ENCODE measurements at regions not wholly inside any gene's neighbourhood (a gene's known extent, or its start where the extent isn't known, plus 50 kb on each side); places are given as distances from the start of the nearest gene placed in this dataset.

DNA sequence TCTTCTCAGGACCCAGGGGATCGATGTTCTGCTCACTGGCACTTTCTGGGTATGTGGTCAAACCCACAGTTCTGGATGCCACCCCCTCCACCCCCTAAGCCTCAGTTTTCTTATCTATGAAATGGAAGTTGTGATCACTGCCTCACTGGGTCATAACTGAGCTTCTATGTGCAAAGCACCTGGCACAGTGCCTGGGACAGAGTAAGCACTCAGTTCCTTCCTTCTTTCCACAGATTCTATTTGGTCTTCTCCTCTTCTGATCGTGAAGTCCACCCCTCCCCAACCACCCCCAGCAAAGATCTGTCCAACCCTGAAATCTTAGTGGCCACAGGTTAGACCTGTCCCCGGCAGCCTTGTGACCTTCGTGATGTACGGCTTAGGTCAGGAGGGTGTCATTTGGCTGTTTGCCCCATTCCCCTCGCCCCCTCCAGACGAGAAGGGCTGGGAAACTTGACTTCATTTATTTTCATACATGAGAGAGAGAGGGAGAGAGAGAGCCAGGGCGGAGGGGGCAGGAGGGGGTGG lies 181.4 kb downstream of the FGF18 start:
- Histone ChIP-seq H3K18ac (ENCODE audit: low read depth in 1 of 2, low read length in 2 of 2) (no peak overlapping the region), H2AFZ (ENCODE audit: low read depth, low read length) (no peak overlapping the region), H3K4me1 (ENCODE audit: control insufficient read depth, insufficient read depth, low read depth, low read length) (no peaks in the 10 kb centered on the region), H3K4ac (ENCODE audit: low read depth in 1 of 2, low read length in 2 of 2) (no peak overlapping the region), H3K27me3 (ENCODE audit: control insufficient read depth in 1 of 2, insufficient read depth in 1 of 2, low read length in 2 of 2) (peaks cover 20 to 30% of the 10 kb centered on the region in 2 experiments), H3K27ac (ENCODE audit: low read length, poor library complexity, severe bottlenecking) (no peak overlapping the region), H2BK15ac (ENCODE audit: low read depth, poor library complexity, severe bottlenecking) (no peak overlapping the region), H3K4me3 (ENCODE audit: insufficient read depth in 1 of 2, low read depth in 1 of 2, low read length in 2 of 2) (no peak overlapping the region), H2AK5ac (ENCODE audit: low read length, severe bottlenecking) (no peak overlapping the region), H4K91ac (ENCODE audit: low read length) (no peak overlapping the region), H3K36me3 (ENCODE audit: control insufficient read depth in 1 of 2, insufficient read depth in 2 of 2, low read depth in 1 of 2, low read length in 2 of 2) (no peaks in the 10 kb centered on the region), H4K8ac (ENCODE audit: low read length) (no peak overlapping the region), H3K14ac (ENCODE audit: low read length in 2 of 2) (no peak overlapping the region), H3K9ac (ENCODE audit: low read length) (no peak overlapping the region), H3K4me2 (ENCODE audit: low read length, poor library complexity, severe bottlenecking) (no peak overlapping the region), H3K79me1 (replicated peaks; ENCODE audit: low read length, poor library complexity, severe bottlenecking) (no peaks in the 10 kb centered on the region), H2BK5ac (ENCODE audit: low read depth, low read length, poor library complexity, severe bottlenecking) (no peak overlapping the region), H3K23ac (ENCODE audit: low read length in 2 of 2) (no peak overlapping the region), H3K9me3 (ENCODE audit: control insufficient read depth, low read length) (peaks cover 1% of the 10 kb centered on the region), H2BK120ac (ENCODE audit: low read depth, low read length) (no peak overlapping the region), H2BK12ac (ENCODE audit: low read length in 2 of 2) (no peak overlapping the region)
- DNase-seq: no peak
- WGBS: 84% methylated on average over 6 of the region's 8 CpGs

DNA sequence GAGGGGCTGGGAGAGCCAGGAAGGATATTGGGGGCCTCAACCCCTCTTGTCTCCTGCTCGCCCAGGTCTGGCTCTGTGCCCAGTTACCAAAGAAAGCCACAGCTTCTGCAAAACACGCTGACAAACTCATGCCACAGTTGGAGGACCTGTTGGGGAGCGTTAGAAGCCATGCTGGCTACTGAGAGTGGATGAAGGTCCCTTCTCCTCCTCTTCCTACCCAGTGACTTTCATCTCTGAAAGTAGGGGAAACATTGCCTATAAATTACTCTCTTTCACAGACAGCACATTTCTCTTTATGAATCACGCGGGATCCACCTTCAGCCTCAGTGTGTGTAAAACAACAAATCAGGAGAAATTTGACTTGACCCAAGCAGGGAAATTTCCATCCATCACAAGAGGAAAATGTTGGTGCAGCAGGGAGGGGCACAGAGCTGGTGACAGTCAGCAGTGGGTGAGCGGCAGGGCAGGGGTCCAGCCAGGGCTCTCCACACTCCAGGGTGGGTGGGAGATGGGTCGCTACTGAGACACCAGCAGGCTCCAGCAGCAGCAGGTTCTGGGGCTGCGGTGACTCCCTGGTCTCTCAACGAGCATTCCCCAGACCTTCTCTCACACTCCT lies 181.9 kb downstream of the FGF18 start:
- Histone ChIP-seq H3K27ac (ENCODE audit: low read length, poor library complexity, severe bottlenecking) (no peak overlapping the region), H2BK12ac (ENCODE audit: low read length in 2 of 2) (no peak overlapping the region), H3K18ac (ENCODE audit: low read depth in 1 of 2, low read length in 2 of 2) (no peak overlapping the region), H3K4me2 (ENCODE audit: low read length, poor library complexity, severe bottlenecking) (no peak overlapping the region), H2AK5ac (ENCODE audit: low read length, severe bottlenecking) (no peak overlapping the region), H4K8ac (ENCODE audit: low read length) (no peak overlapping the region), H3K79me1 (replicated peaks; ENCODE audit: low read length, poor library complexity, severe bottlenecking) (no peaks in the 10 kb centered on the region), H2AFZ (ENCODE audit: low read depth, low read length) (no peak overlapping the region), H3K36me3 (ENCODE audit: control insufficient read depth in 1 of 2, insufficient read depth in 2 of 2, low read depth in 1 of 2, low read length in 2 of 2) (no peaks in the 10 kb centered on the region), H3K27me3 (ENCODE audit: control insufficient read depth in 1 of 2, insufficient read depth in 1 of 2, low read length in 2 of 2) (peaks cover 20 to 30% of the 10 kb centered on the region in 2 experiments), H3K9ac (ENCODE audit: low read length) (no peak overlapping the region), H3K4ac (ENCODE audit: low read depth in 1 of 2, low read length in 2 of 2) (no peak overlapping the region), H3K9me3 (ENCODE audit: control insufficient read depth, low read length) (peaks cover 7% of the 10 kb centered on the region), H4K91ac (ENCODE audit: low read length) (no peak overlapping the region), H3K4me1 (ENCODE audit: control insufficient read depth, insufficient read depth, low read depth, low read length) (no peaks in the 10 kb centered on the region), H2BK5ac (ENCODE audit: low read depth, low read length, poor library complexity, severe bottlenecking) (no peak overlapping the region), H2BK120ac (ENCODE audit: low read depth, low read length) (no peak overlapping the region), H2BK15ac (ENCODE audit: low read depth, poor library complexity, severe bottlenecking) (no peak overlapping the region), H3K4me3 (ENCODE audit: insufficient read depth in 1 of 2, low read depth in 1 of 2, low read length in 2 of 2) (no peak overlapping the region), H3K14ac (ENCODE audit: low read length in 2 of 2) (no peak overlapping the region), H3K23ac (ENCODE audit: low read length in 2 of 2) (no peak overlapping the region)
- 91% methylated on average over 6 of the region's 9 CpGs for WGBS
- no peak for DNase-seq

DNA sequence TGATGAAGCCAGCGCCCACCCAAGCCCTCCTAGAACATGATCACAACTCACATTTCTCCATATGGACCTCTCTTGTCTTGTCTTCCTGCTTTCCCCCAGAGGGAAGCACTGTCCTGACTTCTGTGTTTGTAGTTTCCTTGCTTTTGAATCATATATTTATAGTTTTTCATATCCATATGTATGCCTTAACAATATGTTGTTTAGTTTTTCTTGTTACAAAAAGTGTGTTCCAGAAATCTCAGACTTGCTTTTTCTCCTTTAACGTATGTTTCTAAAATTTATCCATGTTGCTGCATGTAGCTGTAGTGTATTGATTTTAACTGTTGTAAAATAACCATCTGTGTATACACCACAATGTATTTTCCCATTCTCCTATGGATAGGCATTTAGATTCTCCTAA lies 182.0 kb upstream of the SMIM23 start:
- Histone ChIP-seq H3K14ac (ENCODE audit: low read length in 2 of 2) (no peak overlapping the region), H3K27me3 (ENCODE audit: control insufficient read depth in 1 of 2, insufficient read depth in 1 of 2, low read length in 2 of 2) (peaks cover 26% of the 10 kb centered on the region in 2 experiments), H2BK12ac (ENCODE audit: low read length in 2 of 2) (no peak overlapping the region), H3K4ac (ENCODE audit: low read depth in 1 of 2, low read length in 2 of 2) (no peak overlapping the region), H2BK15ac (ENCODE audit: low read depth, poor library complexity, severe bottlenecking) (no peak overlapping the region), H3K18ac (ENCODE audit: low read depth in 1 of 2, low read length in 2 of 2) (no peak overlapping the region), H3K4me1 (ENCODE audit: control insufficient read depth, insufficient read depth, low read depth, low read length) (no peaks in the 10 kb centered on the region), H2AFZ (ENCODE audit: low read depth, low read length) (no peak overlapping the region), H3K9me3 (ENCODE audit: control insufficient read depth, low read length) (peaks cover 8% of the 10 kb centered on the region), H3K27ac (ENCODE audit: low read length, poor library complexity, severe bottlenecking) (no peak overlapping the region), H2AK5ac (ENCODE audit: low read length, severe bottlenecking) (no peak overlapping the region), H3K23ac (ENCODE audit: low read length in 2 of 2) (no peak overlapping the region), H3K79me1 (replicated peaks; ENCODE audit: low read length, poor library complexity, severe bottlenecking) (no peaks in the 10 kb centered on the region), H4K8ac (ENCODE audit: low read length) (no peak overlapping the region), H3K4me2 (ENCODE audit: low read length, poor library complexity, severe bottlenecking) (no peak overlapping the region), H2BK5ac (ENCODE audit: low read depth, low read length, poor library complexity, severe bottlenecking) (no peak overlapping the region), H2BK120ac (ENCODE audit: low read depth, low read length) (no peak overlapping the region), H3K36me3 (ENCODE audit: control insufficient read depth in 1 of 2, insufficient read depth in 2 of 2, low read depth in 1 of 2, low read length in 2 of 2) (no peaks in the 10 kb centered on the region), H3K9ac (ENCODE audit: low read length) (no peak overlapping the region), H4K91ac (ENCODE audit: low read length) (no peak overlapping the region), H3K4me3 (ENCODE audit: insufficient read depth in 1 of 2, low read depth in 1 of 2, low read length in 2 of 2) (no peak overlapping the region)
- no CpG with 5 or more reads among the region's 2 CpGs for WGBS
- no peak for DNase-seq

DNA sequence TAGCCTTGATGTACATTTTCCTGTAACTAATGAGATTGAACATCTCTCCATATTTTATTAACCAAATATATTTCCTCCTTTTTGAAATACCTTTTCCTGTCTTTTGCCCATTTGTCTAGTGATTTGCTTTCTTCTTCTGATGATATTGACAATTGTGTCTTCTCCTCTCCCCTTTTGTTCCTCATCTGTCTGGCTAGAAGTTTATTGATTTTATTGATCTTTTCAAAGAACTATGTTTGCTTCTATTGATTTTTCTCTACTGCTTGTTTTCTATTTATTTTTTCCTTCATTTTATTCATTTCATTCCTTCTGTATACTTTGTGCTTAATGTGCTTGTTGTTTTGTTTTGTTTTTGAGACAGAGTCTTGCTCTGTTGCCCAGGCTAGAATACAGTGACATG lies 181.4 kb upstream of the SMIM23 start:
- Histone ChIP-seq H2BK120ac (ENCODE audit: low read depth, low read length) (no peak overlapping the region), H3K79me1 (replicated peaks; ENCODE audit: low read length, poor library complexity, severe bottlenecking) (no peaks in the 10 kb centered on the region), H3K4me2 (ENCODE audit: low read length, poor library complexity, severe bottlenecking) (no peak overlapping the region), H3K27ac (ENCODE audit: low read length, poor library complexity, severe bottlenecking) (no peak overlapping the region), H3K36me3 (ENCODE audit: control insufficient read depth in 1 of 2, insufficient read depth in 2 of 2, low read depth in 1 of 2, low read length in 2 of 2) (no peaks in the 10 kb centered on the region), H3K4me1 (ENCODE audit: control insufficient read depth, insufficient read depth, low read depth, low read length) (no peaks in the 10 kb centered on the region), H3K14ac (ENCODE audit: low read length in 2 of 2) (no peak overlapping the region), H2BK5ac (ENCODE audit: low read depth, low read length, poor library complexity, severe bottlenecking) (no peak overlapping the region), H2BK15ac (ENCODE audit: low read depth, poor library complexity, severe bottlenecking) (no peak overlapping the region), H3K4me3 (ENCODE audit: insufficient read depth in 1 of 2, low read depth in 1 of 2, low read length in 2 of 2) (no peak overlapping the region), H3K23ac (ENCODE audit: low read length in 2 of 2) (no peak overlapping the region), H4K91ac (ENCODE audit: low read length) (no peak overlapping the region), H3K27me3 (ENCODE audit: control insufficient read depth in 1 of 2, insufficient read depth in 1 of 2, low read length in 2 of 2) (peaks cover 31 to 32% of the 10 kb centered on the region in 2 experiments), H2AK5ac (ENCODE audit: low read length, severe bottlenecking) (no peak overlapping the region), H3K4ac (ENCODE audit: low read depth in 1 of 2, low read length in 2 of 2) (no peak overlapping the region), H2BK12ac (ENCODE audit: low read length in 2 of 2) (no peak overlapping the region), H3K9me3 (ENCODE audit: control insufficient read depth, low read length) (peaks cover 8% of the 10 kb centered on the region), H2AFZ (ENCODE audit: low read depth, low read length) (no peak overlapping the region), H4K8ac (ENCODE audit: low read length) (no peak overlapping the region), H3K9ac (ENCODE audit: low read length) (no peak overlapping the region), H3K18ac (ENCODE audit: low read depth in 1 of 2, low read length in 2 of 2) (no peak overlapping the region)
- no peak for DNase-seq
